ENCODE measurements at regions not wholly inside any gene's neighbourhood (a gene's known extent, or its start where the extent isn't known, plus 50 kb on each side); places are given as distances from the start of the nearest gene placed in this dataset.

DNA sequence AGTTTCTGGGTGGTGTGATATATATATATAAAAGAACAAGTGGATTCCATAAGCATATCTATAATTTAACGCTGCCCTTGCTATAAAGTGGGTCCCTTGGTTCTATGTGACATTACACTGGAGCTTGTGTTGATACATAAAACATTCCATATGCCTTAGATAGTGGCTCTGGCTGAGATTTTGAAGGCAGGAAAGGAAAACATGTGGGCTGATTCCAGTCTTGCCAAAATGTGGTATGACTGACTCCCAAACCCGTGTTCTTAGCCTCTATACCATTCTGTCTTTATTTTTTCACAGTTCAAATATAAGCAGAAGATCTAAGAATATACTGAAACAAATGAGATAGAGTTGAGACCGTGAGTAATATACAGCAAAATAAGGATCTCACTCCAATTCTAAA is 522.8 kb upstream of the LRRC4C start:
- no peak for FAIRE-seq

GRCh38 chr11:41982975-41983374 is 523.5 kb upstream of the LRRC4C start:
- no peak for FAIRE-seq

- no peak for FAIRE-seq
Measured at GRCh38 chr11:41983475-41983874, 524.0 kb upstream of the LRRC4C start.

DNA sequence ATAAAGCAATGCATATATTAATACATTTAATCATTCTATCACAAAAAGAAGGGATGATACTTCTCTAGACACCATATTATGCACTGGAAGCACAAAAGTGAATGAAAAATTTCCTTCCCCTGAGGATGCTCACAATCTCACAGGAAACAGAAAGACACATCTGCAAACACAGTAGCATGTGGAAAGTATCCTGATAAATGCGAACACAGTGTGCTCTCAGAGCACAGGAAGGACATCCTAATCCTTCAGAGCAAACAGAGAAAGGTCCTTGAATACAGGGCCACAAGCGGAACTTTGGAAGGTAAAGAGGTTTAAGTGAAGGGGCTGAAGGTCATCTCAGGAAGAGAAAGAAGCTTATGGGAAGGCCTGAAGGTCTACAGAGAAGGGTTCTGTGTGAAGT is 524.6 kb upstream of the LRRC4C start:
- no peak for FAIRE-seq

GRCh38 chr11:41985799-41986198 is 526.3 kb upstream of the LRRC4C start:
- no peak for FAIRE-seq

DNA sequence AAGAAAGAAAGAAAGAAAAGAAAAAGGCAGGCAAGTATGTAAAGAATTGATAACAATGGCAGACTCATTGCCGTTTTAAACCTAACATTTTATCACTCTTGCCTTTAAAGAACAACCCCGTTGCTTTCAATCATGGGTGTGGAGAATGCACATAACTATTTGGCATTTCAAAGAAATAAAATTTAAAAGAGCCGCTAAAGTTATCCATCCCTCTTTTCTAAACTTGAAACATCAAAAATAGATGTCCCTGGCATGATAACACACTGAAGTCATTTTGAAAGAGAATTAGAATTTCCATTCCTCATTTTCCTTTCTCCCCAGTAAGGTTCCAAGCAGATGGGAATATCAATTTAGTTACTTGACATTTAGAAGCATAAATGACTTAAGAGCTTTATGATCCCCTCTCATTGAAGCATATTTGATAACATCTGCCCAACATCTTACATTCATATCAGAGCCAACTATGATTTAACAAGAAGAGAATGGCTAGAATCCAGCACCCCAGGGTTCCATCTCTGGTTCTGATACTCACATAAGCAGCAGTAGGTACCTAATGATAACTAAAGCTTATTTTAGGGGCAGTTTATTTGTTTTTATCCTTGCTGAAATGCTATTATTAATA is 529.6 kb upstream of the LRRC4C start:
- no peak for FAIRE-seq

GRCh38 chr11:41989823-41990380 is 530.5 kb upstream of the LRRC4C start:
- no peak for FAIRE-seq

- FAIRE-seq: no peak
Measured at GRCh38 chr11:41996533-41996932, 537.1 kb upstream of the LRRC4C start.

- FAIRE-seq: no peak
Measured at GRCh38 chr11:41997844-41998401, 538.5 kb upstream of the LRRC4C start.

DNA sequence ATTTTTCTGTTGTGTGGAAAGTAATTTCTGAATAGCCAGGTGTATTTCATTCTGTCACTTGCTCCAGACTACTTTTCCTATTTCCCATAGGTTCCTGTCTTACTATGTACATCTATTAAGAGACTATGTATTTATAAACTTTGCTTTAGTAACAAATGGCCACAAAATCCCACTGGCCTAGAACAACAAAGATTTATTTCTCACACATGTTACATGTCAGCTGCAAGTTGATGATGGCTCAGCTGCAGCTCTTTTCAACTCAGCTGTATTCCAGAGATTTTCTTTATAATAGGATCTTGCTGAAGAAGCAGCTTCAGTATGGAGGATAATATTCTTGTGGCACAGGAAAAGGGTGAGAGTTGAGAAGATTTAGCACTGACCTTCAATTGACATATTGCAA is 539.6 kb upstream of the LRRC4C start:
- no peak for FAIRE-seq

GRCh38 chr11:42003801-42004200 is 544.3 kb upstream of the LRRC4C start:
- no peak for FAIRE-seq

- no peak for FAIRE-seq
Measured at GRCh38 chr11:42006766-42007165, 547.3 kb upstream of the LRRC4C start.

GRCh38 chr11:42012271-42012670 is 552.8 kb upstream of the LRRC4C start:
- FAIRE-seq: no peak

DNA sequence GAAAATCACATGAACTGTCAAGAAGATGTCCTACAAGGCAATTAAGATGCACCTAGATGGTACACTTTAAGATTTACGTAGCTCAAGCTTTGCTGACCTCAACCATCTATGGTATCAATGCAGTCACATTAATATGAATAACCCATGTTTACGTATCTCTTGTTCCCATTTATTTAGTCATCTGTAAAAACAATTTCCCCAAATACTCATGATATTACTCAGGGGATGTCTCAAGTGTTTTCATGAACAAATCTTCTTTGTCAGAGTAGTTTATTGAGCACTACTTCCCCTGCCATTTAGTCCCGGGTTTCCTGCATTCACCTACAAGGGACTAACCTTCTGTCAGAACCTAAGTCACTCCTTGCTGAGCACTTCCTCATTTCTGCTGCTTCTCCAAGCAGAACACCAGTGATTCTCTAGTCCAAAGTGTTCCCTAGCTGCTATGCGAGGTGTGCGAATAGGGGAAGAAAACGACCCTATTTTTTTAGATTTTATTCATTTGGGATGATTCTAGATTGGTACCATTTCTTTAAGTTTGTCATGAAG is 554.3 kb upstream of the LRRC4C start:
- no peak for FAIRE-seq

DNA sequence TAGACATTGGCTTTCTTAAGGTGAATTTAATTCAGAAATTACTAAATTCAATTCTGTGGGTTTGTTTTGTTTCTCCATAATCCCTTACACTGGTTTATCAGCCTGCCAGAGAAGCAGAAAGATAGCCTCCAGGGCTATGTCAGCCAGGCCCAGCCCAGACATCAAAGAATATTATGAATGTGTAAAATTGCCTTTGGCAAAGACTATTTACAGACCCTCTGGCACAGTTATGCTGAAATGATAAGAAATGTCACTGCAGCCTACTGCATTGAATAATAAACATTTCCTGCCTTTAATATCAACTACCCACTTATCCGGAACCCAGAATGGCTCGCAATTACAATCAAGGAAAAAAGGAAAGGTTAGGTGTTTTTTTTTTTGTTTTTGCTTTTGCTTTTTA is 562.5 kb upstream of the LRRC4C start:
- no peak for FAIRE-seq

- no peak for FAIRE-seq
Measured at GRCh38 chr11:42023267-42023666, 563.8 kb upstream of the LRRC4C start.

- no peak for FAIRE-seq
Measured at GRCh38 chr11:42025121-42025803, 565.8 kb upstream of the LRRC4C start.

DNA sequence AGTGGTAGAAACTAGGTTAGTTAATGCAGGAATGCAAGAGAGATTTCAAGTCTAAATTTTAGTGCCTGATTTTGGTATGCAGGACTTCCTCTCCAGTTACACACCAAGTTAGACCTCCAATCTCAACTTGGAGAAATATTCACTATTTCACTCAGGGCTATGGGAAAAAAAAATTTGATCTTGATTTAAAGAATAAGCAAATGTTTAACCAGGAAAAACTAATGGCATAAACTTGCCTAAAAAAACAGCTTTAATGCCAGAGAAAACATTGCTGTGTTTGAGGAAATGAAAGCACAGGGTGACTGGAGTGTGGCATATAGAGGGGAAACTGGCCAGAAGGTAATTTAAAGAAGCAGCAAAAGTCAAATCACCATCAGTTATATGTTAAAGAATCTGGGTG is 575.4 kb upstream of the LRRC4C start:
- no peak for FAIRE-seq

- no peak for FAIRE-seq
Measured at GRCh38 chr11:42036201-42036600, 576.7 kb upstream of the LRRC4C start.

- no peak for FAIRE-seq
Measured at GRCh38 chr11:42043312-42043711, 583.9 kb upstream of the LRRC4C start.

DNA sequence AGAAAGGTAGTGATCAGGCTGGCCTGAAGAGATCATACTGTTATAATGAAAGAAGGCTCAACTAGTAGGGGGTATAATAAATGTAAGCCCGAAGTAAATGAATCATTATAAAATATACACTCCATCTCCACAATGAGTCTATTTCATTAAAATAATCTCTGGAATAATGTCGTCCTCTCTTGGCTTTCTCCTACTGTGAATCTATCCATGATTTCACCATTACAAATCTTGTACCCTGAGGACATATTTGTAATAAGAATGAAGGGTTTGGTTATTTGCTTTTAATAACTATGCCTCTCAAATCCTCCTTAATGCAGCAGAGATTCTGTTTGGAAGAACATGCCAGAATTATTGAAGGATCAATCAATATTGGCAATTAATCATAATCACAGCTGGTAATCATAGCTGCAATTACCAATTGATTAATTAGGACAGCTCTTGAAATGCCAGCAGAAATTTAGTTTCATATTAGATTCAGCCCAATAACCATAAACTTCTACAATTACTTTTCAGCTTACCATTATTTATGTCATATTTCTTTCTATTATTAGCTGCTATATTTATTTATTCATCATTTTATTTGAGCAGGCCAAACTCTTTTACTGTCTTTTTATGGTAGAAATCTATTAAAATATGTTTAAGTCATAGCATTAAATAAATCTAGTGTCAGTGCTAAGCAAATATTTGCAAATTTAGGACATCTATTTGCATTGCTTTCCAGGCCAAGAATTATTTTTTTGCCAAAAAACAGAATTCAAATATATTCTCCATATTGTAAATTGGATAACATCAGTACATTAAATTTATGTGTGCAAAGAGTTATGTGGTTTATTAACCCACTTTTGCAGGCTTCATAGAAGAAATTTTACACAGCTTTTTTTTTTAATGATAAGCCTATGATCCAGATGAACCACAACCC is 588.4 kb upstream of the LRRC4C start:
- no peak for FAIRE-seq

DNA sequence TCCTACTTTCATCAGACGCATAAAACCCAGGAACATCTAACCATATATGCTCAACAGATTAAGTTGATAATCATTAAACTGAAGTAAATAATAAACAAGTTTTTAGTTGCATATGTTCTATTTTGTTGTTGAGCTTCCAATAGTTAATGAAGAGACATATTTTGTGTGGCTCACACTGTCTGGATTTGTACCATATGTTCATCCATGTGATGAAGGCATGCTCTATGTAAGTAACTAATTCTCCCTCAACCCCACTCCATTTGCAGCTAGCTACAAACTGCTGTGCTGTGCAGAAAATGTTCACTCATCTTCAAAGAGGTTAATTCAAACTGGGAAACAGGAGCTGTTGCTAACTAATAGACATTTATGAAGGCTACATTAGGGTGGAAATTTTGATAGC is 589.7 kb upstream of the LRRC4C start:
- FAIRE-seq: no peak

- FAIRE-seq: no peak
Measured at GRCh38 chr11:42049650-42050049, 590.2 kb upstream of the LRRC4C start.
